Activated T-helper 1 cell treated with anti-CD3 and anti-CD28 coated beads, Interleukin-12 subunit alpha, Interleukin-12 subunit beta, Interleukin-2, Interleukin-4 antibody, amounts not matched to agents 30 ng/mL and 10 ng/mL and 1 ng/mL, durations not matched to agents 14 hours and 24 hours and 36 hours (primary cell): ENCODE measurements at regions not wholly inside any gene's neighbourhood (a gene's known extent, or its start where the extent isn't known, plus 50 kb on each side); places are given as distances from the start of the nearest gene placed in this dataset.

Experiments used
- DNase-seq: peaks from one replicate; pipeline ENCODE4 v3.0.0; 2021; ENCODE audit warnings: low spot score
- H3K27ac Mint-ChIP-seq: one replicate; pipeline ENCODE4 v1.8.0; 2021; ENCODE audit warnings: mild to moderate bottlenecking, mixed read lengths
- H3K27me3 Mint-ChIP-seq: one replicate; pipeline ENCODE4 v1.8.0; 2022; ENCODE audit warnings: mild to moderate bottlenecking, moderate library complexity, mixed read lengths; ENCODE audit not compliant: insufficient read depth
- H3K36me3 Mint-ChIP-seq: one replicate; pipeline ENCODE4 v1.8.0; 2021; ENCODE audit warnings: low read depth, mixed read lengths
- H3K4me1 Mint-ChIP-seq: one replicate; pipeline ENCODE4 v1.8.0; 2021; ENCODE audit warnings: low read depth, mixed read lengths
- H3K4me3 Mint-ChIP-seq: one replicate; pipeline ENCODE4 v1.8.0; 2021; ENCODE audit warnings: mild to moderate bottlenecking, moderate library complexity, mixed read lengths
- H3K9me3 Mint-ChIP-seq: one replicate; pipeline ENCODE4 v1.8.0; 2021; ENCODE audit warnings: mixed read lengths
- intact Hi-C: fragments of 100-400 bp; cut with micrococcal nuclease; formaldehyde crosslinking; loops from one replicate; pipeline ENCODE4 v1.15.1; 2024

DNA sequence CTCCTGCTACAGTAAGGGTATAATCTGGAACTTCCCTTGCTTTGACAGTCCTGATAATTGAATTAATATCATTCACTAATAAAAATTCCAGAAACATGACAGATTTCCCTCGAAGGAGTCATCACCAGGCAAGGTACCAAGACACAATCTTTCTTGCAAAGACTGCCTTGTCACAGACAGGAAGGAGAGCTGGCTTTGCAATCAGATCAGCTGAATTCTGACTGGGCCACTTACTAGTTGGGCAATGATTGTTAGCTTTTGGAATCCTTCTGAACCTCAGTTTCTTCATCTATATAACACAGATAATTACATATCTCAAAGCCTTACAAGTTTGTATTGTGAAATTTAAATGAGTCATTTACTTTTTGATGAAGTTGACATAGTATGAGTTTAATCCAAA is 344.2 kb downstream of the RFPL4B start:
- no peaks in the 10 kb centered on the region for H3K27me3 Mint-ChIP-seq
- DNase-seq = no peak
- no peaks in the 10 kb centered on the region for H3K9me3 Mint-ChIP-seq
- H3K27ac Mint-ChIP-seq = no peak overlapping the region
- intact Hi-C loops = no loop called here
- no peaks in the 10 kb centered on the region for H3K36me3 Mint-ChIP-seq
- H3K4me1 Mint-ChIP-seq = no peaks in the 10 kb centered on the region
- no peak overlapping the region for H3K4me3 Mint-ChIP-seq

DNA sequence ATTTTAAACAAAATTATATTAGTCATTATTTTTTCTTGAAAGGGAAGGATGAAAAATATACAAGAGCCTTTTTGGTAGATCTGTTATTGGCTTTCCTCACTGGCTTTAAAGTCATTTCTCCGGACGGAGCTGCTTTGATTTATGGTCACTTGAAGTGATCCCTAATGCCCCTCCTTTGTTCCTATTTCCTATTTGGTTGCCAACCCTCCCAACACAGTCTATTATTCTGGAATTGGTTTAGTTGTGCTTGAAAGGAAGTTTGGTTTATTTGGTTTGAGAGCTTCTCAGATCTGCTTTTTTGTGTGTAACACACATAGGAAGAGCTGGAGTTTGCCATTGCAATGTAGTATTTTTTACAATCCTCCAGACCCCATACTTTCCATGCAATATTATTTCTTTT is 347.9 kb downstream of the RFPL4B start:
- Mint-ChIP-seq H3K27ac (no peak overlapping the region), H3K4me3 (no peak overlapping the region), H3K4me1 (no peaks in the 10 kb centered on the region), H3K36me3 (no peaks in the 10 kb centered on the region), H3K9me3 (no peaks in the 10 kb centered on the region), H3K27me3 (no peaks in the 10 kb centered on the region)
- no peak for DNase-seq
- intact Hi-C loops = no loop called here

DNA sequence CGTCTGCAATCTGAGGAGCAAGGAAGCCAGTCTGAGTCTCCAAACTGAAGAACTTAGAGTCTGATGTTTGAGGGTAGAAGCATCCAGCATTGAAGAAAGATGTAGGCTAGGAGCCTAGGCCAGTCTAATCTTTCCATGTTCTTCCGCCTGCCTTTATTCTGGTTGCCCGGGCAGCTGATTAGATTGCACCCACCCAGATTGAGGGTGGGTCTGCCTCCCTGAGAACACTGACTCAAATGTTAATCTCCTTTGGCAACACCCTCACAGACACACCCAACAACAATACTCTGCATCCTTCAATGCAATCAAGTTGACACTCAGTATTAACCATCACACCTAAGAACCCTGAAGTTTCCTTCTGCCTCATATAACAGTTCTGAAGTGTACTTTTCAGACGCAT is 350.1 kb downstream of the RFPL4B start:
- intact Hi-C loops = no loop called here
- Mint-ChIP-seq H3K27me3 (no peaks in the 10 kb centered on the region), H3K27ac (no peak overlapping the region), H3K4me1 (no peaks in the 10 kb centered on the region), H3K36me3 (no peaks in the 10 kb centered on the region), H3K4me3 (no peak overlapping the region), H3K9me3 (no peaks in the 10 kb centered on the region)
- no peak for DNase-seq

DNA sequence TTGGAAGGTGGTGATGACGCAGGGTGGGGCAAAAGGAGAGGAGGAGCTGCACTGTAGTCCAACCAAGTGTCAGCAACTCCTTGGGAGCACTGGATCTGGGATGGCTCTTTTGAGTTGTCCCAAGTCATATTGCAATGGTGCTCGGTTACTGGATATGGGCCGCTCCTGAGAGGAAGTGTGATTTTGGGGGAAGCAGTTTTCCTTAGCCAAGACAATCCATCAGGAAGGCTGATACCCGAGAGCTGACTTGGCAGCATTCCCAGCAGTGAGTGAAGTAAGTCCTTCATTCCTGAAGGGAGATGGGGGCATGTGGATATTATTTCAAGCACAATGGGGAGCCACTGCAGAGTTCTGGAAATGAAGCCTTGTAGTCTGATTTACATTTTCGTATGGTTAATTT is 354.1 kb downstream of the RFPL4B start:
- Mint-ChIP-seq H3K4me1 (no peaks in the 10 kb centered on the region), H3K9me3 (no peaks in the 10 kb centered on the region), H3K36me3 (no peaks in the 10 kb centered on the region), H3K27ac (no peak overlapping the region), H3K27me3 (no peaks in the 10 kb centered on the region), H3K4me3 (no peak overlapping the region)
- intact Hi-C loops = no loop called here
- DNase-seq = no peak

DNA sequence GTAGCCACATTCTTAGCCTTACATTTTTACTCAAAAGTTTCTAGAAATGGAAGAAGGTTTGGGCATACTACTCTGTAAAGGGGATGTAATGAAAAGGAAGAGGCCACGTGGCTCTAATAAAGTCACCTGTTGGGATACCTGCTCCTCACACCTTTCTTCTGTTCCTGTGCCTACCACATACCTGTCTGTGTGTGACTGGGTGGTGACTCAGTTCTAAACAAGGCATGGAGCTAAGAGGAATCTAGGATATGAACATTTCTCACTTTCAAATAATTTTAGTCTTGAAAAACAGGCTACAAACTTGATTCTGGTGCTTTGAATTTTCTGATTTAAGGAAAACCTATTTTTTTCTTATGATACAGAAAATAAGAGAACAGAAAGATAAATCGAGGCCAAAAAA is 363.6 kb downstream of the RFPL4B start:
- no peak overlapping the region for H3K4me3 Mint-ChIP-seq
- DNase-seq = no peak
- intact Hi-C loops = no loop called here
- no peaks in the 10 kb centered on the region for H3K4me1 Mint-ChIP-seq
- H3K36me3 Mint-ChIP-seq = no peaks in the 10 kb centered on the region
- no peaks in the 10 kb centered on the region for H3K9me3 Mint-ChIP-seq
- H3K27me3 Mint-ChIP-seq = no peaks in the 10 kb centered on the region
- no peak overlapping the region for H3K27ac Mint-ChIP-seq

DNA sequence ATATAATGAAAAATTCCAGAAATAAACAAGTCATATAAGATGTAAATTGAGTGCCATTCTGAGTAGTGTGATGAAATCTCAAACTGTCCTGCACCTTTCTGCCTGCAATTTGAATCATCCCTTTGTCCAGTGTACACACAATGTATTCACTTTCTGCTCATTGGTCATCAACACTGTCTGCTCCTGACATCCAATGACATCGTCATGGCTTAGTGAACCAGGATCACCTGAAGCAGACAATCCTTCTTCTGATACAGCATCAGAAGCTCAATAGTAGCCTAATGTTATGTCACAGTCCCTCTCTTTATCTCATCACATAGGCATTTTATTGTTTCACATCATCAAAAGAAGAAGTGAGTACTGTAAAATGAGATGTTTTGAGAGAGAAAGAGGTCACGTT is 366.3 kb downstream of the RFPL4B start:
- Mint-ChIP-seq H3K27ac (no peak overlapping the region), H3K27me3 (no peaks in the 10 kb centered on the region), H3K9me3 (no peaks in the 10 kb centered on the region), H3K4me1 (no peaks in the 10 kb centered on the region), H3K4me3 (no peak overlapping the region), H3K36me3 (no peaks in the 10 kb centered on the region)
- intact Hi-C loops = no loop called here
- no peak for DNase-seq

DNA sequence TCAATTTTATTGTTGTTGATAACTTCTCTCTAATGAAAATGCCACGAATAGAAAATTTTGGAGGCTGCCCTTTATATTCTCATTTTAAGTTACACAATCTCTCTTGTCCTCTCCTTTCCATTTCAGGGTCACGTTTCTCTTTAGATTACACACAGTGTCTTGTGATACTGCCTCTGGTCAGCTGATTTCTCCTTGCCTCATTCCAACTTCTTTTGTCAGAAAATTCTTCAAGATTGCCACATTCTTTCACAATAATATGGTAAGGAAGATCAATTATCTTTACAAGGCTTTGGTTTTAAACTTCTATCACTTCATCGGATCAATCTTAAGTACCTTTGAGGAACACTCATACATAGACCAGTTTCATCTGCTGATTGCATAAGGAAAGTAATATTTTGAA is 370.3 kb downstream of the RFPL4B start:
- Mint-ChIP-seq H3K27me3 (no peaks in the 10 kb centered on the region), H3K4me3 (no peak overlapping the region), H3K4me1 (no peaks in the 10 kb centered on the region), H3K36me3 (no peaks in the 10 kb centered on the region), H3K9me3 (no peaks in the 10 kb centered on the region), H3K27ac (no peak overlapping the region)
- DNase-seq = no peak
- intact Hi-C loops = no loop called here

DNA sequence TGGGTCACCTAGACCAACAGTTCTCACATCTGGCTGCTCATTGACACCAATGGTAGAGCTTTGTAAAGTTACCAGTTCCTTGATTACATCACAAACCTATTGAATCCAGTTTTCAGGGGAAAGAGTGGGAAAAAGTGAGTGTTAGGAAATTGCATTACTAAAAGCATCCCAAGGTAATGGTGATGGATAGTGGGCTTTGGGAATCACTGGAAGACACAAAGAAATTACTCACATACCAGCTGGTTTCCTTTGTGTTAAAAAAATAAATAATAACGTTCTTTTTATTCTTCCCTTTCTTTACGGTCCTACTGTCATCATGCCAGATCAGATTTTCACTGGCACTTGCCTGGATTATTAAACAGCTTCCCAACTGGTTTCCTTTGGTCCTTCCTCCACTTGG is 370.7 kb downstream of the RFPL4B start:
- Mint-ChIP-seq H3K4me1 (no peaks in the 10 kb centered on the region), H3K36me3 (no peaks in the 10 kb centered on the region), H3K9me3 (no peaks in the 10 kb centered on the region), H3K27ac (no peak overlapping the region), H3K4me3 (no peak overlapping the region), H3K27me3 (no peaks in the 10 kb centered on the region)
- DNase-seq = no peak
- intact Hi-C loops = no loop called here

DNA sequence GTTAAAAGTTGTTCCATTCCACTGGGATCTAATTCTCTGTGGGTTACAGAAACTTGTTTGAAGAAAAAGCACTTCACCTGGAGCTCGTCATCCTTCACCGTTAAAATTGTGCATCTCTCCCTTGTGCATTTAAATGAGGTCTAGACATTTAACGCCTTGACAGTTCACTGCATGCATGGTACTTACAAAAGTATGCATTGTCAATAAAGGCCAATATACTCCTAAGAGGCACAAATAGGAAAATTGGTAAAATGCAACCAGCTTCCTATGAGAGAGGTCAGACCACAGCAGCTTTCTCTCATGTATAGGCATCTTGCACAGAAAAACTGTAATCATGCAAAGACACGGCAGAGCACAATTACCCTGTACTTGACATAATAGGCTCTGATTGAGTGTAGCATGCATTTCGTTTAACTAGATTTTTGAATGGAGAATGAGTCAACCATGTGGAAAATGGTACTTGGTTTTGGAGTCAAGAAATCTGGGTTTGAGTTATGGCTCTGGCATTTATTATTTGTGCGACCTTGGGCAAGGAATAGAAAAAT is 378.5 kb downstream of the RFPL4B start:
- Mint-ChIP-seq H3K4me1 (no peaks in the 10 kb centered on the region), H3K27me3 (no peaks in the 10 kb centered on the region), H3K4me3 (no peak overlapping the region), H3K36me3 (no peaks in the 10 kb centered on the region), H3K27ac (no peak overlapping the region), H3K9me3 (no peaks in the 10 kb centered on the region)
- DNase-seq = no peak
- intact Hi-C loops = no loop called here

DNA sequence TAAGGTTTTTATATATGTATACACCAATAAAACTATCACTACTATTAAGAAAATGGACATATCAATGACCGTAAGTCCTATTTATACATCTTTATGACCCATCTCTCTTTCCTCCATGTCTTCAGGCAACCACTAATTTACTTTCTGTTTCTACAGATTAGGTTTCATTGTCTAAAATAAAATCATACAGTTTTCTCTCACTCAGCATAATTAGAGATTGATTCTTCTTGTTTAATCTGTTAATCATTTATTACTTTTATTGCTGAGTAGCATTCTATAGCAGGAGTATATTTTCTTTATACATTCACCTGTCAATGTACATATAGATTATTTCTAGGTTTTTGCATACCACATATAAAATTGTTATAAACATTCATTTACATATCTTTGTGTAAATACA is 388.0 kb downstream of the RFPL4B start:
- no peak overlapping the region for H3K4me3 Mint-ChIP-seq
- no peaks in the 10 kb centered on the region for H3K27me3 Mint-ChIP-seq
- H3K27ac Mint-ChIP-seq = no peak overlapping the region
- no peaks in the 10 kb centered on the region for H3K9me3 Mint-ChIP-seq
- H3K4me1 Mint-ChIP-seq = no peaks in the 10 kb centered on the region
- no peak for DNase-seq
- no peaks in the 10 kb centered on the region for H3K36me3 Mint-ChIP-seq
- intact Hi-C loops = no loop called here

DNA sequence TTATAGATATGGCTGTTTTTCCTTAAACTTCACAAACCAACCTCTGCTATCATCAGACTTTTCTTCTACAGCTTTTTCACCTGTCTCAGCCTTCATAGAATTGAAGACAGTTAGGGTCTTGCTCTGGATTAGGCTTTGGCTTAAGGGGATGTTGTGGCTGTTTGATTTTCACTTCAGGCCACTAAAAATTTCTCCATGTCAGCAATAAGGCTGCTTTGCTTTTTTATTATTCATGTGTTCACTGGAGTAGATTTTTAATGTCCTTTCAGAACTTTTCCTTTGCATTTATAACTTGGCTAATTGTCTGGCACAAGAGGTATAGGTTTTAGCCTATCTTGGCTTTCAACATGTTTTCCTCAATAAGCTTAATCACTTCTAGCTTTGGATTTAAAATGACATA is 392.6 kb downstream of the RFPL4B start:
- no peaks in the 10 kb centered on the region for H3K36me3 Mint-ChIP-seq
- no peaks in the 10 kb centered on the region for H3K9me3 Mint-ChIP-seq
- no peaks in the 10 kb centered on the region for H3K27me3 Mint-ChIP-seq
- H3K4me3 Mint-ChIP-seq = no peak overlapping the region
- H3K27ac Mint-ChIP-seq = no peak overlapping the region
- intact Hi-C loops = no loop called here
- no peaks in the 10 kb centered on the region for H3K4me1 Mint-ChIP-seq
- no peak for DNase-seq

DNA sequence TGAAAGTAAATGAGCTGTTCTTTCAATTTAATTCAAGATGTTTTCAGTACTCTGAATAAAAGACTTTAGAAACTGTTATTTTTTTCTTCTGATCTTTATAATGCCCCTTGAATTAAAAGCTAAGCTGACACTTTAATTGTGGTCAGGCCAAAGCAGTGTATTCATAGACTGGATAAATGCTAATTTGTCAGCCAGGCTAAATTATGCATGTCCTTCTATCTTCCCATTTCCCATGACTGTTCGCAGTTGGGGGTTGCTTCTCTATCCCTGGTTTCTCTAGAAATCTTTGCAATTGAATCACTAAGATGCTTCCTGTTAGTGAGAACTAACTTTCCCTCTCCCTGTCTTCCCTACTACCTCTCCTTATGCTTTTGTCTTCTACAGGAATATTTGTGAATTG is 396.2 kb downstream of the RFPL4B start:
- Mint-ChIP-seq H3K4me1 (no peaks in the 10 kb centered on the region), H3K27ac (no peak overlapping the region), H3K9me3 (no peaks in the 10 kb centered on the region), H3K27me3 (no peaks in the 10 kb centered on the region), H3K4me3 (no peak overlapping the region), H3K36me3 (no peaks in the 10 kb centered on the region)
- DNase-seq = no peak
- intact Hi-C loops = no loop called here

DNA sequence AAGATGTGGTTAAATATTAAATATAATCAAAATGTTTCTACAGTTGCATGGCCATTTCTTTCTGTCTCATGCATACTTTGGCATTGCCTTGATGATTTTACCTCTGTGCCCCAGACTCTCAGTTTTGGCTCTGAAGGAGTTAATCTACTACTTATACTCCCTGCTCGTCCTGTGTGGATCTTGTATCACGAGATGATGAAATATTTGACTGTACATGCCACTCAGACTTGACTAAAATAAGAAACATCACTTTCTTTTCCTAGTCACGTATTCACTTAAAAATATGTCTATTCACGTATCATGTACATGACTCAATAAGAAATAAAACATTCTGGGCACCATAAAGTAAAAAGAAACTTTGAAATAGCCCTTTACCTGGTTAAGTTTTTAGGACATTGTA is 397.7 kb downstream of the RFPL4B start:
- Mint-ChIP-seq H3K36me3 (no peaks in the 10 kb centered on the region), H3K27ac (no peak overlapping the region), H3K4me1 (no peaks in the 10 kb centered on the region), H3K27me3 (no peaks in the 10 kb centered on the region), H3K9me3 (no peaks in the 10 kb centered on the region), H3K4me3 (no peak overlapping the region)
- intact Hi-C loops = no loop called here
- no peak for DNase-seq

DNA sequence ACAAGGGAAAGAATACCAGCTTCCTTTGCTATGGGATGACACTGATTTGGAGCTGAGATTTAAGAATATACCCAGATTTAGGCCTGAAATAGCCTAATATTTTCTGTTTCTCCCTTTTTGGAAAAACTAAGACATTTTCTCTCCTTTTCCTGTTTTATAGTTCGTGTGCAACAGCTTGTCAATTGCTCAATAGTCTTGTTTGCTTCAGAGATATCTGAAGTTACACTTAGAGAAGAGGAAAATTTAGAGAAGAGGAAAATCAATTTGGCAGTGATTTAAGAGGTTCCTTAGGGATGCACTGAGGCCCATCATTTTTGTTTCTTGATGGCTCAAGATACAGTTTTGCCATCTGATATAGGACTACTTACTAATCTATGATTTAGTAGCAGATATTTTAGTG is 398.6 kb downstream of the RFPL4B start:
- Mint-ChIP-seq H3K27ac (no peak overlapping the region), H3K4me3 (no peak overlapping the region), H3K4me1 (no peaks in the 10 kb centered on the region), H3K9me3 (no peaks in the 10 kb centered on the region), H3K36me3 (no peaks in the 10 kb centered on the region), H3K27me3 (no peaks in the 10 kb centered on the region)
- intact Hi-C loops = no loop called here
- DNase-seq = no peak
